Liver (tissue), 3 donors: ENCODE measurements at regions not wholly inside any gene's neighbourhood (a gene's known extent, or its start where the extent isn't known, plus 50 kb on each side); places are given as distances from the start of the nearest gene placed in this dataset.

Source experiments
- ATF3 ChIP-seq: IDR thresholded peaks from 2 replicates; pipeline ENCODE4 v1.6.1; 2016; ENCODE audit warnings: antibody characterized with exemption
- CTCF ChIP-seq: fragments of 150-350 bp; IDR thresholded peaks from 2 replicates; pipeline ENCODE4 v1.5.1; 2017; ENCODE audit warnings: improper control_type of control experiment, low read depth, low read length; ENCODE audit not compliant: missing input control
- EGR1 ChIP-seq, 2 donors: IDR thresholded peaks; 2 replicates each; pipeline ENCODE4 v1.6.1; 2016 to 2018; ENCODE audit warnings: antibody characterized with exemption in 2 of 2, low read depth in 2 of 2
- FOXA2 ChIP-seq: IDR thresholded peaks from 2 replicates; pipeline ENCODE4 v1.6.1; 2016; ENCODE audit warnings: antibody characterized with exemption
- GABPA ChIP-seq, 2 donors: IDR thresholded peaks in 1 of 2; conservative IDR thresholded peaks in 1 of 2; 2 replicates each; pipeline ENCODE4 v1.6.1; 2016; ENCODE audit warnings: antibody characterized with exemption in 2 of 2, mild to moderate bottlenecking in 1 of 2, moderate library complexity in 1 of 2
- HNF4G ChIP-seq: IDR thresholded peaks from 2 replicates; pipeline ENCODE4 v1.6.1; 2016; ENCODE audit warnings: antibody characterized with exemption
- JUND ChIP-seq, 2 donors: IDR thresholded peaks; 2 replicates each; pipeline ENCODE4 v1.6.1; 2016; ENCODE audit warnings: antibody characterized with exemption in 2 of 2
- MAX ChIP-seq: IDR thresholded peaks from 2 replicates; pipeline ENCODE4 v1.6.1; 2016; ENCODE audit warnings: antibody characterized with exemption
- RAD21 ChIP-seq, 2 donors: IDR thresholded peaks; 2 replicates each; pipeline ENCODE4 v1.6.1; 2016; ENCODE audit warnings: antibody characterized with exemption in 2 of 2, mild to moderate bottlenecking in 2 of 2
- REST ChIP-seq: IDR thresholded peaks from 2 replicates; pipeline ENCODE4 v1.6.1; 2016; ENCODE audit warnings: antibody characterized with exemption, mild to moderate bottlenecking
- RXRA ChIP-seq, 2 donors: IDR thresholded peaks; 2 replicates each; pipeline ENCODE4 v1.6.1; 2017 to 2018; ENCODE audit warnings: antibody characterized with exemption in 2 of 2, mild to moderate bottlenecking in 1 of 2
- SP1 ChIP-seq: IDR thresholded peaks from 2 replicates; pipeline ENCODE4 v1.6.1; 2018; ENCODE audit warnings: antibody characterized with exemption, mild to moderate bottlenecking
- YY1 ChIP-seq: IDR thresholded peaks from 2 replicates; pipeline ENCODE4 v1.6.1; 2016; ENCODE audit warnings: antibody characterized with exemption, mild to moderate bottlenecking
- donor health status: healthy.
- donor health status: healthy.

- TF ChIP-seq CTCF (no peak), GABPA (IDR thresholded peaks at IDR 0.05 in 1 of 2, conservative IDR thresholded peaks at IDR 0.05 in 1 of 2) (no peak), MAX (no peak), REST (no peak), HNF4G (no peak), RXRA (IDR thresholded peaks at IDR 0.05) (no peak), JUND (IDR thresholded peaks at IDR 0.05) (no peak), SP1 (no peak), FOXA2 (no peak), RAD21 (IDR thresholded peaks at IDR 0.05) (no peak), EGR1 (IDR thresholded peaks at IDR 0.05; ENCODE audit: low read depth in 2 of 2) (no peak), ATF3 (no peak), YY1 (no peak)
Observed at GRCh38 chrX:45553417-45553816, 352.7 kb upstream of the DIPK2B start.
